ENCODE measurements at regions not wholly inside any gene's neighbourhood (a gene's known extent, or its start where the extent isn't known, plus 50 kb on each side); places are given as distances from the start of the nearest gene placed in this dataset.

DNA sequence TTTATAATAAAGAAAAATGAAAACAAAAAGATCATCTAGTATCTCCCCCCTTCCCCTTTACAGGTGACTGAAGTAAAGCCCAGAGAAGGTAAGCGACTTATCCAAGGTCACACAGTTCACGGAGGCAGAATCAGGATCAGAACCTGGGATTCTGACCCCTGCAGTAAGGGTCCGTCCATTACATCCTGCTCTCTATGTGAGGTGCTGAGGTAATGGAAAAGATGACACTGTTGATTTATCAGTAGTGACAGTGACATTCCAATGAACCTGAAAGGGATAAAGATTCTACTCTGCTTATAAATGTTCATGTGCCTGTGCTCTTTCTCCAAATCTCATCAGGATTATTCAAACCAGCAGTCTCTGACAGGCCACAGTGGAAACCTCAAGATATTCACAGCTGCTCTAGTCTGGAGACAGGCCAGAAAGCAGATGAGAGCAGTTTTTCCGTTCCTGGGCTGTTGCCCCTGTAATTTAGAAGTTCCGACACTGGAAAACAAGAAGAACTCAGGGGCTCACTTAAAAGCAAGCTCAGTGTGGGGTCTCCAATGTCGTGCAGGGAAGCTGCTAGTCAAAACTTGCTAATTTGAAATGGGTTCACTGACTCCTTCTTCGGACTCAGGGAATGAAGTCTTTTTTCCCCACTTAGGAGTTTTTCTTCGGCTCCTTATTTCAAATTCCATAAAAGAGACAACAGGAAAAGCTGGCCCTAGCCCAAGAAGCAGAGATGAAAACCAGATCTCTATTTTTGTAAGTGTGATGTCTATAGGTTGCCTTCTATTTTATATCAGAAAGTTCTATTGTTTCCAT is 131.8 kb upstream of the EEA1 start:
- H3K27me3 Mint-ChIP-seq (ENCODE audit: low read depth), result peaks cover 23% of the 10 kb centered on the region
- H3K4me1 Mint-ChIP-seq (ENCODE audit: low read depth), result peaks cover 13% of the 10 kb centered on the region
- no peaks in the 10 kb centered on the region for H3K9me3 Mint-ChIP-seq
- no peak for DNase-seq (ENCODE audit: low spot score)
- no peak overlapping the region for H3K4me3 Mint-ChIP-seq
- H3K36me3 Mint-ChIP-seq (ENCODE audit: low read depth), result no peaks in the 10 kb centered on the region
- no peak overlapping the region for H3K27ac Mint-ChIP-seq

DNA sequence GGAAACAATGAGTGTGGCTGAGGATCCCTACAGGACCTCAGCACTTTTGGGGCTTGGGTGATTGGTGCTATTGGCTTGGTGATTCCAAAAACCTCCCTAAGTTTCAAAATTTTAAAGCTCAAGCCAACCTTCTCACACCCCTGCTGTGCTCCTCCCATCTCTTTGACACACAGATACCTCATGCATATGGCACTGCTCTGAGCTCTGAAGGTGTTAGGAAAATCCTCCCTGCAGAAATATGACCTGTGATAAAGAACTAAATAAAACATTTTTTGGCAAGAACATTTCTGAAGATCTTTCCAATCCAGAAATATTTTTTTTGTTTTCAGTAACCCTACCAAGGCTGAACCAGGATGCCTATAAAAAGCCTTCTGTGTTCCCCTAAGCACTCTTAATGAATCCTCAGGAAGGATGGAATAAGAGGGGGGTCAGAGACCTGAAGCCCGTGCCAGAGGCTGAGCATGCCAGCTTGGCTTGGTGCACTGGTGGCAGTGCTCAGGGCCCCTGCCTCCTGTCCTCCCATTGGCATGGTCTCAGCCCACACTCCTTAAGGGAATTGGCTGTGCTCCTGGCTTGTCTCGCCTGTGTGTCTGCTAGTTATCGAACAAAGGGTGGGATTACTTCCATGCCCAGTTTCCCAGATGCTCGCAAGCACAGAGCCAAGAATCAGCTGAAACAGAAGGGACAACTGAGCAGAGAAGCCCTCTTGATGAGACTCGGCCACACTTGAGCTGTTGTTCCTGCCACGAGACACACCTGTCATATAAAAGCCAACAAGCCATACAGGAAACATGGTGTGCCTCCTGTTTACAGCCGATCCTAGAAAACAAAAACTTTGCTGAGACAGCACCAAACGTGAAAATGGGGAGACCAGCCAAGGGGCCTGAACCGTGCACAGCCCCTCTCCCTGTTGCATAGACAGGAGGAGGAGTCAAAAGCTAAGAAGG is 132.7 kb upstream of the EEA1 start:
- Mint-ChIP-seq H3K4me3 (no peak overlapping the region), H3K9me3 (no peaks in the 10 kb centered on the region), H3K27ac (no peak overlapping the region), H3K27me3 (ENCODE audit: low read depth) (peaks cover 19% of the 10 kb centered on the region), H3K4me1 (ENCODE audit: low read depth) (peaks cover 13% of the 10 kb centered on the region), H3K36me3 (ENCODE audit: low read depth) (no peaks in the 10 kb centered on the region)
- DNase-seq (ENCODE audit: low spot score), result no peak

DNA sequence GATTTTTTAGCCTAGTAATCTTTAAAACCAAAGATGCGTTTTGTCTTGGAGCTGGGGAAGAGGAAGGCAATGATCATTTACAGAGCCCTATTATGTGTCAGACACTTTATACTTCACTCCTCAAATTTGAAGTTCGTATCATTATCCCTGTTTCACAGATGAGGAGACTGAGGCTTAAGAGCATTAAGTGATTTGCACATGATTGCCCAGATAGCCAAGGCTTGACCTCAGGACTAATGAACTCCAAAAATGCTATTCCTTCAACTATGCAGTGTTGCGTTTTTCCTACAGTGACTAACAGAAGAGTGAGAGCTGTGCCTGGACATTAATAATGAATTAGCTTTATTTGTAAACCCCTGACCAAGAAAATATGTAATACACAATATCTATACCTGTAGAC is 136.8 kb upstream of the EEA1 start:
- DNase-seq (ENCODE audit: low spot score), result no peak
- Mint-ChIP-seq H3K36me3 (ENCODE audit: low read depth) (no peaks in the 10 kb centered on the region), H3K4me1 (ENCODE audit: low read depth) (no peaks in the 10 kb centered on the region), H3K27me3 (ENCODE audit: low read depth) (peaks cover 5% of the 10 kb centered on the region), H3K27ac (no peak overlapping the region), H3K9me3 (no peaks in the 10 kb centered on the region), H3K4me3 (no peak overlapping the region)

DNA sequence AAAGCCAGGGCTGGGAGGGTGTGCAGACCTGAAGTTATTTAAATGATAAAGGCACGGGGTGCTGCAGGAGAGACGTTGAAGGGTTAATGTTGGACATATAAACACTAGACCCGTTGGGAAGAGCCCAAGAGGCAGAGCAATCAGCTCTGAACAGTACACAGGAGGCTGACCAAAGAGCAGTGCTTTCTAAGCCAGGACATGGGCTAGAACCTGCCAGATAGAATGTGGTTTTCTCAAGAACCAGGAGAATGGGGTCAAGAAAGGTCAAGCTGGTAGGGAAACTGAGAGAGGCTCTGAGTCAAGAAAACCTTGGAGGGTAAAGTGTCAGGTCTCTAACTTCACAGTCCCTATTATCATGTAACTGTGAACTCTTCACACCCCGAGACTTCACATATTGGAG is 143.2 kb upstream of the EEA1 start:
- H3K4me3 Mint-ChIP-seq, result no peak overlapping the region
- H3K36me3 Mint-ChIP-seq (ENCODE audit: low read depth), result no peaks in the 10 kb centered on the region
- DNase-seq (ENCODE audit: low spot score), result no peak
- H3K27ac Mint-ChIP-seq, result no peak overlapping the region
- H3K27me3 Mint-ChIP-seq (ENCODE audit: low read depth), result peaks cover 3% of the 10 kb centered on the region
- peaks cover 5% of the 10 kb centered on the region for H3K9me3 Mint-ChIP-seq
- no peaks in the 10 kb centered on the region for H3K4me1 Mint-ChIP-seq (ENCODE audit: low read depth)

DNA sequence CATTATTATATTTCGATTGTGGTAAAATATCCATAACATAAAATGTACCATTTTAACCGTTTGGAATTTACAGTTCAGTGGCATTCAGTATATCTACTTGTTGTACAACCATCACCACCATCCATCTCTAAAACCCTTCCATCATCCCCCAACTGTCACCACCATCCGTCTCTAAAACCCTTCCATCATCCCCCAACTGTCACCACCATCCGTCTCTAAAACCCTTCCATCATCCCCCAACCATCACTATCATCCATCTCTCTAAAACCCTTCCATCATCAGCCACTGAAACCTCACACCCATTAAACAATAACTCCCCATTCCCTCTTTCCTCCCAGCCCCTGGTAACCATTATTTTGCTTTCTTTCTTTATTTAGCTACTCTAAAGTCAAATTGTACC is 144.2 kb upstream of the EEA1 start:
- Mint-ChIP-seq H3K4me1 (ENCODE audit: low read depth) (no peaks in the 10 kb centered on the region), H3K4me3 (no peak overlapping the region), H3K27me3 (ENCODE audit: low read depth) (peaks cover 3% of the 10 kb centered on the region), H3K36me3 (ENCODE audit: low read depth) (no peaks in the 10 kb centered on the region), H3K9me3 (peaks cover 5% of the 10 kb centered on the region), H3K27ac (no peak overlapping the region)
- DNase-seq (ENCODE audit: low spot score), result no peak

DNA sequence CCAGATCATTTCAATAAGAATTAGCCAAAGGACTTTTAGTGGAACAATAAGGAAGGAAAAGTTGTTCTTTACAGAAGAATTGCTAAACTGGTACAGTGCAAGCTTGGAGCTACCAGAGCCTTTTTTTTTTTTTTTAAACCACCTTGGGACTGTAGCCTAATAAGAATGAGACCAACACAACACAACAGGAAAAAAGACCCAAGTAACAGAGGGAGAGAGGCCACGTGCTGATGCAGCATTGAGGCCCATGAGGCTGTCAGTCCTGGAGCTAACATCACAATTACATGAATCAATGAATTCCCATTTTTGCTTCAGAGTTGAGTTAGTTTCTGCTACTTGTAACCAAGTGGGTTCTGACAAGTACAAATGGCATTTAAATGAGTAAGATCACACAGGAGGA is 149.0 kb upstream of the EEA1 start:
- DNase-seq (ENCODE audit: low spot score), result no peak
- H3K27me3 Mint-ChIP-seq (ENCODE audit: low read depth), result peaks cover 3% of the 10 kb centered on the region
- H3K4me3 Mint-ChIP-seq, result no peak overlapping the region
- peaks cover 5% of the 10 kb centered on the region for H3K9me3 Mint-ChIP-seq
- no peak overlapping the region for H3K27ac Mint-ChIP-seq
- no peaks in the 10 kb centered on the region for H3K36me3 Mint-ChIP-seq (ENCODE audit: low read depth)
- no peaks in the 10 kb centered on the region for H3K4me1 Mint-ChIP-seq (ENCODE audit: low read depth)

DNA sequence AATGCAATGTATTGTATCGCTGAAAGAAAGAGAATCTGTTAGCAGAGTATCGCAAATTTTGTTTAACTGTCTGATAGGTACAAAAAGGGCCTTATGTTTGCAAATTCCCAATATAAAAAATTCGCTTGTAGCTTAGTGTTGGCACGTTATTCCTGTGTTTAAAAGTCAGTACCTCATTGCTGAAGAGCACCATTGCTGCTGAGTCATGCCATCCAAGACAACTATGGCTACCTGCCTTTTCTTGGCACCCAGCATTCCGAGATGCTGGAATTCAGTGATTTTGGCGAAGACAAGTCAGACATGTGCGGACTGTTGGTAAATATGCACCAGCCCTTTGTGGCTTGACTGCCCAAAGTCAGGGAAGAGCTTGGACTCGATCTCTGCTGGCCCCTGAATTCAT is 149.5 kb upstream of the EEA1 start:
- no peak overlapping the region for H3K27ac Mint-ChIP-seq
- H3K9me3 Mint-ChIP-seq, result peaks cover 1% of the 10 kb centered on the region
- DNase-seq (ENCODE audit: low spot score), result no peak
- no peak overlapping the region for H3K4me3 Mint-ChIP-seq
- no peaks in the 10 kb centered on the region for H3K36me3 Mint-ChIP-seq (ENCODE audit: low read depth)
- H3K4me1 Mint-ChIP-seq (ENCODE audit: low read depth), result no peaks in the 10 kb centered on the region
- H3K27me3 Mint-ChIP-seq (ENCODE audit: low read depth), result peaks cover 3% of the 10 kb centered on the region

DNA sequence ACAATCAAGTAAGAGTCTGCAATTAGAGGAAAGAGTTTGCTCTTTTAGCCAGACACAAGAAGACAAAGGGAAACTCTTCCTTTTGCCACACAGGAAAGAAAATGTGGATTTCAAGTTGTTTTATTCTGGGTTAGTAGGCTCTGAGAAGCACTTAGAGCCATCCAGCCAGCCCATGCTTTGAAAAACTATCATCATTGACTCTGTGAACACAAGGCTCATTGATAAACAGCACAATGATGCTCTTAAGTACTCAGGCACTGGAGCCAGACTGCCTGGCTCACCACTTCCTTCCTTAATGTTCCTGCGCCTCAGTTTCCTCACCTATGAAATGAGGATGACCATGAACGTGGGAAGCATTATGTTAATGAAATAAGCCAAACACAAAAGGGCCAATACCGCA is 150.2 kb upstream of the EEA1 start:
- DNase-seq (ENCODE audit: low spot score), result no peak
- no peak overlapping the region for H3K4me3 Mint-ChIP-seq
- H3K27ac Mint-ChIP-seq, result no peak overlapping the region
- H3K27me3 Mint-ChIP-seq (ENCODE audit: low read depth), result peaks cover 3% of the 10 kb centered on the region
- no peaks in the 10 kb centered on the region for H3K9me3 Mint-ChIP-seq
- no peaks in the 10 kb centered on the region for H3K36me3 Mint-ChIP-seq (ENCODE audit: low read depth)
- H3K4me1 Mint-ChIP-seq (ENCODE audit: low read depth), result no peaks in the 10 kb centered on the region

DNA sequence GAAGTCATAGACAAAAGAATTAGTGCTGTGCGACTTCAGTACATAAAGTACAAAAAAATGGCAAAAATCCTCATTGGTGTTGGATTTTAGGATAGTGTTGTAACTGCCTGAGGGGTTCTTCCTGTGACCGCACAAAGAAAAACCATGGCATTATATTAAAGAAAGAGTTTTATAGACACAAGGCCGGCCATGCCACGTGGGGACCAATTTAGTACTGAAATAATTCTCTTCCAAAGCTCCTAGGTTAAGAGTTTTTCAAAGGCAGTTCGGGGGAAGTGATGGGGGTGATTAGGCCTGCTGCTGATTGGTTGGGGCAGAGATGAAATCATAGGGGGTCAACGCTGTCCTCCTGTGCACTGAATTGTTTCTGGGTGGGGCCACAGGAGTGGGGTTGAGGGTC is 150.9 kb upstream of the EEA1 start:
- Mint-ChIP-seq H3K4me1 (ENCODE audit: low read depth) (no peaks in the 10 kb centered on the region), H3K4me3 (no peak overlapping the region), H3K27ac (no peak overlapping the region), H3K36me3 (ENCODE audit: low read depth) (no peaks in the 10 kb centered on the region), H3K9me3 (no peaks in the 10 kb centered on the region), H3K27me3 (ENCODE audit: low read depth) (peaks cover 3% of the 10 kb centered on the region)
- DNase-seq (ENCODE audit: low spot score), result no peak

DNA sequence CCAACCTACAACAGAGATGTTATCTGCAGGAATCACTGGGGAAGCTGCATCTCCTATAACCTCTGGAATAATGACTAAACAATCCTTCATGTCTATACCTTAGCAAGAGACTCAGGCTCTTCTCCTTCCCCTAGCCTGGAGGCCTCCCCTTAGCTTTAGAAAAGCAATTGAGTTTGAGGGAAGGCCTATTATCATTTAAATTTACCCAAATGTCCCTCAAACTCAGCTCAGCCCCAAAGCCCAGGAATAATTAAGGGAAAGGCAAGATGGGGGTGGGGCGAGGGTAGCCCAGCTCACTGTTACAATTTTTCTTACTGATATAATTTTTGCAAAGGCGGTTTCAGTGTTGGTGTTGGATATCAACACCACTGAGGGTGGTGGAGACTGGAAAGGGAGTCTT is 151.4 kb upstream of the EEA1 start:
- no peak for DNase-seq (ENCODE audit: low spot score)
- Mint-ChIP-seq H3K27ac (no peak overlapping the region), H3K36me3 (ENCODE audit: low read depth) (no peaks in the 10 kb centered on the region), H3K4me3 (no peak overlapping the region), H3K4me1 (ENCODE audit: low read depth) (no peaks in the 10 kb centered on the region), H3K27me3 (ENCODE audit: low read depth) (peaks cover 3% of the 10 kb centered on the region), H3K9me3 (peaks cover 3% of the 10 kb centered on the region)

DNA sequence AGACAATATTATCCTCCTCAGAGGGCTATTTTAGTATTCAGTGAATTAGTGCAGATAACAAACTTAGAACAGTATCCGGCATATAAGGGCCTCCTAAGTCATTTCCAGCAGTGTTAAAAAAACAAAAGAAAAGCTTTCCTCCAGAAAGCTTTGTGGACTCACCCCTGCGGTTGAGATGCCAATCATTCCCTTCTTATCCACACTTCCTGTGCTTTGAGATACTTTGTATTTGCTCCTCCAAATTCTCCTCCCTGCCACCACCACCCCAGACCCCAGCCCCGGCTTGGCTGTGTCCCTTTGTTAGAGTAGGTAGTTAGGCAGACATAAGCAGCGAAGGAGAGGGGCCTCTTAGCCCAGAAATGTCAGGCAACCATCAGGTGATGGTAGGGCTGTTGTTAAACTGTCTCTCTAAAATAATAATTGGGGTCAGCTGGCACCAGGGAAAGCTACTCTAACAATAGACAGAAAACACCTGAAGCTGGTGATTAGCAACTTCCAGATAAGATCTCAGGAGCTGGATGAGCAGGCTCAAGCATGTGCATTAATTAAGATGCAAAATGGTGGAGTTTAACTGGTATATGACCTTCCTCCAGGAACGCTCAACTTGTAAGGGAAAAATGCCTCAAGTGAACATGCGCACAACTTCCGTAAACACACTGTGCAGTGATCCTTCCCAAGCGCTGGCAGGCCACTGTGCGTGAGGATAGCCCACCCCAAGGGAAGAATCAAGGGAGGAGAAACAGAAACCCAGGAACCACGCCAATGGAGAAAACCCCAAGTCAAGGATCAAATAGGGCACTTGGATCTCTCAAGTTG is 152.1 kb upstream of the EEA1 start:
- Mint-ChIP-seq H3K27ac (no peak overlapping the region), H3K36me3 (ENCODE audit: low read depth) (no peaks in the 10 kb centered on the region), H3K4me3 (no peak overlapping the region), H3K9me3 (peaks cover 5% of the 10 kb centered on the region), H3K27me3 (ENCODE audit: low read depth) (peaks cover 2% of the 10 kb centered on the region), H3K4me1 (ENCODE audit: low read depth) (no peaks in the 10 kb centered on the region)
- DNase-seq (ENCODE audit: low spot score), result no peak

DNA sequence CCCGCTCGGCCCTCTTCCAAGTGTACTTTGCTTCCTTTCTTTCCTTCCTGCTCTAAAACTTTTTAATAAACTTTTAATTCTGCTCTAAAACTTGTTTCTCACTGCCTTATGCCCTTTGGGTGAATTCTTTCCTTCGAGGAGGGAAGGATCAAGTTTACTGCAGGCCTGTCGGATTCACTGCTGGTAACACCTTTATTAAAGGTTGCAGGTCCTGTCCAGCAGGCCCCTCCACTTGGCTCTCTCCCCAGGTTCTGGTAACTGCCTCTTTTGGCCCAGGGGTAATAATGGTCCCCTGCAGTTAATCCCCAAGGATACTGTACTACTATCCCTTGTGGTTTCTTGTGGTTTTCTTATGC is 152.7 kb upstream of the EEA1 start:
- Mint-ChIP-seq H3K36me3 (ENCODE audit: low read depth) (peaks cover 3% of the 10 kb centered on the region), H3K27me3 (ENCODE audit: low read depth) (no peaks in the 10 kb centered on the region), H3K4me1 (ENCODE audit: low read depth) (no peaks in the 10 kb centered on the region), H3K4me3 (no peak overlapping the region), H3K27ac (no peak overlapping the region), H3K9me3 (peaks cover 11% of the 10 kb centered on the region)
- no peak for DNase-seq (ENCODE audit: low spot score)

DNA sequence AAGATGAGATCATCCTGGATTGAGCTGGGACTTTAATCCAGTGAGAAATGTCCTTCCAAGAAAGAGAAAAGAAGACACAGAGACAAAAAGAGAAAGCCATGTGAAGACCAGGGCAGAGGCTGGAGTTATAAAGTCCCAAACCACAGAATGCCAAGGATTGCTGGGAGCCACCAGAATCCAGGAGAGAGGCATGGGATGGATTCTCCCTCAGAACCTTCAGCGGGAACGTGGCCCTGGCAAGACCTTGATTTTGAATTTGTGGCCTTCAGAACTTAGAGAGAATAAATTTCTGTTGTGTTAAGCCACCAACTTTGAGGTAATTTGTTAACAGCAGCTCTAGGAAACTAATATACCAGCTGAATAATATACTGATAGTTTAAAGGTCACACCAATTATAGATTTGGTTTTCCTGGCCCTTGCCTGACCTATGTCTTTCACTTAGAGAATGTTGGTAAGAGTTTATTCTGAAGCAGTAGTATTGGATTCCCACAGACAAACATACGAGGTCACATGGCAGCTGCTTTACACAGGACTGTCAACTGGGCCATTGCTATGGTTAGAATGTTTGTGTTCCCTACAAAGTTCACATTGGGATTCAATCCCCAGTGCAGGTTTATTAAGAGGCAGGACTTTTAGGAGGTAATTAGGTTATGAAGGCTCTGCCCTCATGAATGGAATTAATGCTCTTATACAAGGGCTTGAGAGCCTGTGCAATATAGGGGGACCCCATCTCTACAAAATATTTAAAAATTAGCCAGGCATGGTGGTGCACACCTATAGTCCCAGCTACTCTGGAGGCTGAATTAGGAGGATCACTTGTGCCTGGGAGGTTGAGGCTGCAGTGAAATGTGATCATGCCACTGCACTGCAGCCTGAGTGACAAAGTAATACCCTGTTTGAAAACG is 156.5 kb upstream of the EEA1 start:
- Mint-ChIP-seq H3K27ac (no peak overlapping the region), H3K9me3 (peaks cover 15% of the 10 kb centered on the region), H3K4me3 (no peak overlapping the region), H3K27me3 (ENCODE audit: low read depth) (no peaks in the 10 kb centered on the region), H3K4me1 (ENCODE audit: low read depth) (peaks cover 10% of the 10 kb centered on the region), H3K36me3 (ENCODE audit: low read depth) (peaks cover 5% of the 10 kb centered on the region)
- DNase-seq (ENCODE audit: low spot score), result no peak
